GM23248 (cell line): ENCODE measurements at regions not wholly inside any gene's neighbourhood (a gene's known extent, or its start where the extent isn't known, plus 50 kb on each side); places are given as distances from the start of the nearest gene placed in this dataset.
A peak's percentile ranks its signal among the peaks of the same experiment; 100 is the strongest.

Experiments
- DNase-seq: peaks from one replicate; pipeline ENCODE4 v3.0.0-alpha.2; 2015
- H2AFZ ChIP-seq: fragments of 200-600 bp; sonication (generic); 2 replicates; pipeline ENCODE4 v1.6.1; 2016; ENCODE audit warnings: antibody characterized with exemption
- H3F3A ChIP-seq: fragments of 200-600 bp; sonication (generic); 2 replicates; pipeline ENCODE4 v1.6.1; 2016; ENCODE audit warnings: mild to moderate bottlenecking, antibody characterized with exemption, mixed run types; ENCODE audit not compliant: insufficient read depth
- H3K27ac ChIP-seq: fragments of 200-600 bp; sonication (generic); 2 replicates; pipeline ENCODE4 v1.5.1; 2016; ENCODE audit warnings: mild to moderate bottlenecking
- H3K27me3 ChIP-seq: fragments of 200-600 bp; sonication (generic); replicated peaks from 2 replicates; pipeline ENCODE4 v1.6.1; 2016; ENCODE audit warnings: mild to moderate bottlenecking; ENCODE audit not compliant: insufficient read depth
- H3K36me3 ChIP-seq: fragments of 200-600 bp; sonication (generic); 2 replicates; pipeline ENCODE4 v1.6.1; 2016; ENCODE audit warnings: low read depth, mild to moderate bottlenecking
- H3K4me1 ChIP-seq: fragments of 200-600 bp; sonication (generic); 2 replicates; pipeline ENCODE4 v1.6.1; 2016; ENCODE audit warnings: mild to moderate bottlenecking; ENCODE audit not compliant: insufficient read depth
- H3K4me2 ChIP-seq: fragments of 200-600 bp; sonication (generic); one replicate; pipeline ENCODE4 v1.6.1; 2016; ENCODE audit warnings: mild to moderate bottlenecking; ENCODE audit not compliant: unreplicated experiment
- H3K4me3 ChIP-seq: fragments of 200-600 bp; sonication (generic); 2 replicates; pipeline ENCODE4 v1.5.1; 2016; ENCODE audit warnings: mild to moderate bottlenecking
- H3K79me2 ChIP-seq: fragments of 200-600 bp; sonication (generic); 2 replicates; pipeline ENCODE4 v1.6.1; 2016; ENCODE audit warnings: mild to moderate bottlenecking; ENCODE audit not compliant: insufficient read depth
- H3K9ac ChIP-seq: fragments of 200-600 bp; sonication (generic); 2 replicates; pipeline ENCODE4 v1.6.1; 2016; ENCODE audit warnings: mild to moderate bottlenecking
- H3K9me2 ChIP-seq: fragments of 200-600 bp; sonication (generic); 2 replicates; pipeline ENCODE4 v1.6.1; 2016; ENCODE audit warnings: mixed run types, mild to moderate bottlenecking, moderate library complexity; ENCODE audit not compliant: insufficient read depth
- H3K9me3 ChIP-seq: fragments of 200-600 bp; sonication (generic); one replicate; pipeline ENCODE4 v1.6.1; 2017; ENCODE audit warnings: low read depth
- H4K20me1 ChIP-seq: fragments of 200-600 bp; sonication (generic); 2 replicates; pipeline ENCODE4 v1.6.0; 2016; ENCODE audit not compliant: insufficient read depth
- EZH2 ChIP-seq: fragments of 200-600 bp; sonication (generic); IDR thresholded peaks from 2 replicates; pipeline ENCODE4 v1.6.1; 2018; ENCODE audit warnings: antibody characterized with exemption, mild to moderate bottlenecking; ENCODE audit not compliant: insufficient read depth, poor library complexity, severe bottlenecking
- EZH2phosphoT487 ChIP-seq: fragments of 200-600 bp; sonication (generic); IDR thresholded peaks from 2 replicates; pipeline ENCODE4 v1.6.1; 2018; ENCODE audit warnings: antibody characterized with exemption, moderate library complexity, mild to moderate bottlenecking, low read depth; ENCODE audit not compliant: insufficient read depth
- WGBS, 2 experiments: methylation state at CpG; one replicate each; pipeline ENCODE4 v1.1.6; 2015 to 2017; ENCODE audit warnings: low lambda C conversion rate in 2 of 2, low coverage in 1 of 2; ENCODE audit errors: missing lambda C conversion rate in 2 of 2; 5-methylcytosine and 5-hydroxymethylcytosine counted together
- in situ Hi-C: fragments of 300-500 bp; cut with MboI; formaldehyde crosslinking; loops from 2 replicates; pipeline ENCODE4 v1.15.0; 2020

GRCh38 chr20:57911512-57912226 lies 201.9 kb upstream of the PMEPA1 start:
- Histone ChIP-seq H3K9me3 (no peaks in the 10 kb centered on the region), H3K79me2 (no peaks in the 10 kb centered on the region), H3K4me3 (no peak overlapping the region), H3K9ac (no peak overlapping the region), H3K36me3 (no peaks in the 10 kb centered on the region), H3F3A (no peaks in the 10 kb centered on the region), H2AFZ (no peak overlapping the region), H3K9me2 (no peaks in the 10 kb centered on the region), H3K4me2 (no peak overlapping the region), H4K20me1 (no peaks in the 10 kb centered on the region), H3K4me1 (no peaks in the 10 kb centered on the region), H3K27me3 (no peaks in the 10 kb centered on the region), H3K27ac (no peak overlapping the region)
- DNase-seq, result peak; percentile 52
- TF ChIP-seq EZH2phosphoT487 (no peak), EZH2 (no peak)
- 74 to 81% methylated on average over 14 of the region's 14 CpGs for WGBS, 2 experiments
- in situ Hi-C loops, result no loop called here

- no peak for TF ChIP-seq EZH2
- no peak for TF ChIP-seq EZH2phosphoT487
- H2AFZ ChIP-seq, result no peak overlapping the region
- H3K4me3 ChIP-seq, result no peak overlapping the region
- H3K36me3 ChIP-seq, result no peaks in the 10 kb centered on the region
- no peak overlapping the region for H3K27ac ChIP-seq
- H3F3A ChIP-seq, result no peaks in the 10 kb centered on the region
- H3K9ac ChIP-seq, result no peak overlapping the region
- no peaks in the 10 kb centered on the region for H4K20me1 ChIP-seq
- no peaks in the 10 kb centered on the region for H3K27me3 ChIP-seq
- H3K9me3 ChIP-seq, result no peaks in the 10 kb centered on the region
- DNase-seq, result no peak
- H3K9me2 ChIP-seq, result no peaks in the 10 kb centered on the region
- no peaks in the 10 kb centered on the region for H3K4me1 ChIP-seq
- in situ Hi-C loops, result no loop called here
- H3K79me2 ChIP-seq, result no peaks in the 10 kb centered on the region
- WGBS, 2 experiments, result 92 to 100% methylated on average over 1 of the region's 1 CpG
- H3K4me2 ChIP-seq, result no peak overlapping the region
Measured at GRCh38 chr20:57910716-57911115, 200.9 kb upstream of the PMEPA1 start.

- no peak overlapping the region for H3K4me3 ChIP-seq
- DNase-seq, result no peak
- no peaks in the 10 kb centered on the region for H3F3A ChIP-seq
- TF ChIP-seq EZH2phosphoT487, result no peak
- TF ChIP-seq EZH2, result no peak
- H3K36me3 ChIP-seq, result no peaks in the 10 kb centered on the region
- H3K79me2 ChIP-seq, result no peaks in the 10 kb centered on the region
- no peak overlapping the region for H3K9ac ChIP-seq
- no peak overlapping the region for H3K4me2 ChIP-seq
- no peaks in the 10 kb centered on the region for H3K9me3 ChIP-seq
- H3K27ac ChIP-seq, result no peak overlapping the region
- 0 out of 2 replicates have a peak, but pooled peaks cover 8% of the 10 kb centered on the region for H3K27me3 ChIP-seq
- in situ Hi-C loops, result no loop called here
- H2AFZ ChIP-seq, result no peak overlapping the region
- no peaks in the 10 kb centered on the region for H3K4me1 ChIP-seq
- H4K20me1 ChIP-seq, result no peaks in the 10 kb centered on the region
- H3K9me2 ChIP-seq, result no peaks in the 10 kb centered on the region
- 93 to 94% methylated on average over 4 of the region's 4 CpGs for WGBS, 2 experiments
Measured at GRCh38 chr20:57909763-57910331, 200.0 kb upstream of the PMEPA1 start.

- TF ChIP-seq EZH2phosphoT487 (no peak), EZH2 (no peak)
Measured at GRCh38 chr20:57908704-57909630, 199.2 kb upstream of the PMEPA1 start.

More at GRCh38 chr20:57908704-57909630, 199.2 kb upstream of the PMEPA1 start:
- Histone ChIP-seq H3K9me3 (no peaks in the 10 kb centered on the region), H3K4me3 (no peak overlapping the region), H3F3A (no peaks in the 10 kb centered on the region), H4K20me1 (no peaks in the 10 kb centered on the region), H3K36me3 (no peaks in the 10 kb centered on the region), H3K9ac (no peak overlapping the region), H3K27ac (no peak overlapping the region), H3K27me3 (peaks cover 13% of the 10 kb centered on the region; the same call in 1 of the 2 replicates), H3K4me1 (no peaks in the 10 kb centered on the region), H3K79me2 (no peaks in the 10 kb centered on the region), H3K9me2 (no peaks in the 10 kb centered on the region), H2AFZ (no peak overlapping the region), H3K4me2 (no peak overlapping the region)
- DNase-seq, result no peak
- 56 to 60% methylated on average over 14 of the region's 14 CpGs for WGBS, 2 experiments
- in situ Hi-C loops, result no loop called here
